ENCODE measurements at regions not wholly inside any gene's neighbourhood (a gene's known extent, or its start where the extent isn't known, plus 50 kb on each side); places are given as distances from the start of the nearest gene placed in this dataset.
A peak's percentile ranks its signal among the peaks of the same experiment; 100 is the strongest.
"Not testable (repeated sequence)": the region's sequence is repeated elsewhere in the genome, so short reads cannot be mapped to it uniquely, and the experiment has no call there.

DNA sequence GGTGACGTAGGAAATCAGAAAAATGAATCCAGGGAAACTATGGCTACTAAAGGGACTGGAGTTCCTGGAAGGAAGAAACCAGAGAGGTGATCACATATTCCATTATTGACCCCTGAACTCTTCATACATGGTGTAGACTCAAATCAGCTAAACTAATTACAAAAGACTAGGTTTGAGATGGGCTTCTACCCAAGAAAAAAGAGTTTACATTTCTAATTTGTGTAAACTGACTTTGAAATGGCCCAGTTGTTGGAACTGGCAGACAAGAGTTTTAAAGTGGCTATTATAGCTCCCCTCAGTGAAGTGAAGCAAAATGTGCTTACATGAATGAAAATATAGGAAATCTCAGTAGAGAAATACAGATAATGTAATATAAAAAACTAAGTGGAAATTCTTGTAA lies 1619.4 kb upstream of the SEL1L start:
- no peak for DNase-seq

GRCh38 chr14:83162361-83162929 lies 1628.8 kb upstream of the SEL1L start:
- DNase-seq: no peak

DNA sequence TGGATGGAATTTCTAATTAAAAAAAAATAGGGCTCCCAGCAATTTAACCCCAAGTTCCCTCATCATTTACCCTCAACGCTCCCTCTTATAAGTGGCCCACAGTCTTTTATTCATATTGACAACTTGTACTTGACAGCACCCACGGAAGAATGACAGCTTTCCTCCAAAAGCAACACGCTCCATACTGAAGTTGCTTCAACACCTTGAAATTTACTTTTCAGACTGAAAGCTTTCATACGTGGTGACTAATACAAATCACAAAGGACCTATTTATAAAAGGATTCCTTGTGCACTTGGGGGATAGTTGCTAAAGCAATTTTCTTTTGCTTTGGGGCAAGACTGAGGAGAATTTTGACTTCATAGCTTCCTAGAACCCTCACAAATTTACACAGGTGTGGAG lies 1629.4 kb upstream of the SEL1L start:
- no peak for DNase-seq

- peak; percentile 14 for DNase-seq
Observed at GRCh38 chr14:83164016-83164415, 1630.4 kb upstream of the SEL1L start.

GRCh38 chr14:83164591-83164990 lies 1630.9 kb upstream of the SEL1L start:
- DNase-seq: no peak

DNA sequence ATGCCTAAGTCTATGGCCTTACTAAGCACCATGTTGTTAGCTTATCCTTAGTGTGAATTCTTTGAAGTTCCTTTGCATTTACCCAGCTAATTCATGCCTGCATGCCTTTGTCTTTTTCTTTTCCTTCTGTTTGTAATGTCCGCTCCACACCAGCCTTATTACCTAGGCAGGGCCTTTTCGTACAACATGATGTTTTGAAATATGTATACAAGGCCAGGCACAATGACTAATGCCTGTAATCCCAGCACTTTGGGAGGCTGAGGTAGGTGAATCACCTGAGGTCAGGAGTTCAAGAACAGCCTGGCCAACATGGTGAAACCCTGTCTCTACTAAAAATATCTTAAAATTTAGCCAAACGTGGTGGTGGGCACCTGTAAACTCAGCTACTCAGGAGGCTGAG lies 1636.5 kb upstream of the SEL1L start:
- DNase-seq: no peak

DNA sequence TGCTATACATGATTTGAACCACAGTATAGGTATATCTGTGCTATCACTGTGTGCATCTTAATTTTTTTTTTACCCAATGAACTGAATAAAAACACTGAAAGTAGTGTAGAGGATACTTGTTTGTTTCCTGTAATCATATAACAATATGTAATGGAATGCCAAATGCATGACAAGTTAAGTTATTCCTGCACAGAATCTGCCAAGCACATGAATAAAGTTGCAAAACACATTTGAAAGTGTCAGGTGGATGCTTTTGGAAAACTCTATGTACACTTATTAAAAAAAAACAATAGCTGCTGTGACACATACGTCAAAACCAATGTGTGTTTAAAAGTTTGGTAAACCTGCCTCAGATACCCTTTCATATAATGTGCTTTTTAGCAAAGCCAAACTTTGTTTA lies 1638.1 kb upstream of the SEL1L start:
- no peak for DNase-seq

DNA sequence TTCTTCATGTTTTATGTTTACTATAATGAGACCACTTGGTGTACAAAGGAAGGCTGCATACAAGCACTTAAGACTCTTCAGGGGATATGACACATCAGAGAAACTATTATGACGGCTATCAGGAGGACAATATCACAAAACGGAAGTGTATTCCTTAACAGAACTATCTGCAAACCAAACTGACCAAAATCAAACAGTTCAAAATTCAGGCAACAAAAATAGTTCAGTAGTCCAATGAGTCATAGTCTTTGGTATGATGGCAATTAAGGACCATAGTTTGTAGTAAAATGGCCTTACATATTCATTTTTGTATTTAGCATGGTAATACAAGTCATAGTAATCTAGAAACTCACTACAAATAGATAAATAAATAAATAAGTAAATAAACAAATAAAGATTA lies 1638.7 kb upstream of the SEL1L start:
- DNase-seq: no peak

GRCh38 chr14:83173687-83174086 lies 1640.0 kb upstream of the SEL1L start:
- no peak for DNase-seq

- DNase-seq: no peak
Observed at GRCh38 chr14:83184531-83184930, 1650.9 kb upstream of the SEL1L start.

DNA sequence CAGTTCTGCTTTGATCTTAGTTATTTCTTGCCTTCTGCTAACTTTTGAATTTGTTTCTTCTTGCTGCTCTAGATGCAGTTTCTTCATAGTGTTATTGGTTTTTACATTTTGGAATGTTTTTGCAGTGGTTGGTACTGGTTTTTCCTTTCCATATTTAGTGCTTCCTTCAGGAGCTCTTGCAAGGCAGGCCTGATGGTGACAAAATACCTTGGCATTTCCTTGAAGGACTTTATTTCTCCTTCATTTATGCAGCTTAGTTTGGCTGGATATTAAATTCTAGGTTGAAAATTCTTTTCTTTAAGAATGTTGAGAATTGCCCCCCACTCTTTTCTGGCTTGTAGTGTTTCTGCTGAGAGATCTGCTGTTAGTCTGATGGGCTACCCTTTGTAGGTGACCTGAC lies 1654.7 kb upstream of the SEL1L start:
- not testable (repeated sequence) for DNase-seq

- no peak for DNase-seq
Observed at GRCh38 chr14:83196236-83196635, 1662.6 kb upstream of the SEL1L start.

- no peak for DNase-seq
Observed at GRCh38 chr14:83197271-83197670, 1663.6 kb upstream of the SEL1L start.

- DNase-seq: no peak
Observed at GRCh38 chr14:83207550-83207949, 1673.9 kb upstream of the SEL1L start.

DNA sequence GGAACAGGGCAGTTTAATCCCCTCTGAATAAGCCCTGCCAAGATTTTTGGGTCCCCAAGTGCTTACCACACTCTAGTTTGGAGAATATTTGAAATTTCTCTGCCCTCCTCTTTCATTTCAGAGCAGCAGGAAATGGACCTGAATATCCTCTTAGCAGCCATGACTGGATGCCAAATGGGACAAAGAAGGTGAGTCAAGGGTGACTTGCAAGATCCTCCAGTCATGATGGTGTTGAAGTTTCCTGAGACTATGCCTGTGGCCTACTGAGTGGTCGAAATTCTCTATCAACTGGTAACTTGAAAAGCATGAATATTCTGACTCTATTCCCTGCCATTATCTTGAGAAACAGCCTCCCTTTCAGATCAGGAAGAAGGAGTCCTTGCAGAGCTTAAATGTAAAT lies 1674.7 kb upstream of the SEL1L start:
- DNase-seq: no peak

DNA sequence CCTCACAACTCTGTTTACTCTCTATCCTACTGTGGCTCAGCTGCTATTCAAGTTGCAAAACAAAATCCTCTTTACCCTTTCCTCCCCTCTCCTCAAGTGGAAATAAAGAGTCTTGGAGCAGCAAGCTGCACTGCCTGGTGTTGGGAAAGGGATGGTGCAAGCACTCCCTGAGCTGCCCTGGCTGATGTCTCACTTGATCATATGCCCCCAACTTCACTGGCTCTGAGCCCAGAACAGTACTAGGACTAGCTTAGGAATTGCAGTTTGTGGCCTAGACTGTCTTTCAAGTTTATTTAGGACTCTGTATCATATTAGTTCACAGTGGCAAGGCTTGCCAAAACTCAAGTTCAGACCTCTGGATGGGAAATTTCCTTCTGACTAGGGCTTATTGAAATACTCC lies 1683.8 kb upstream of the SEL1L start:
- DNase-seq: no peak

DNA sequence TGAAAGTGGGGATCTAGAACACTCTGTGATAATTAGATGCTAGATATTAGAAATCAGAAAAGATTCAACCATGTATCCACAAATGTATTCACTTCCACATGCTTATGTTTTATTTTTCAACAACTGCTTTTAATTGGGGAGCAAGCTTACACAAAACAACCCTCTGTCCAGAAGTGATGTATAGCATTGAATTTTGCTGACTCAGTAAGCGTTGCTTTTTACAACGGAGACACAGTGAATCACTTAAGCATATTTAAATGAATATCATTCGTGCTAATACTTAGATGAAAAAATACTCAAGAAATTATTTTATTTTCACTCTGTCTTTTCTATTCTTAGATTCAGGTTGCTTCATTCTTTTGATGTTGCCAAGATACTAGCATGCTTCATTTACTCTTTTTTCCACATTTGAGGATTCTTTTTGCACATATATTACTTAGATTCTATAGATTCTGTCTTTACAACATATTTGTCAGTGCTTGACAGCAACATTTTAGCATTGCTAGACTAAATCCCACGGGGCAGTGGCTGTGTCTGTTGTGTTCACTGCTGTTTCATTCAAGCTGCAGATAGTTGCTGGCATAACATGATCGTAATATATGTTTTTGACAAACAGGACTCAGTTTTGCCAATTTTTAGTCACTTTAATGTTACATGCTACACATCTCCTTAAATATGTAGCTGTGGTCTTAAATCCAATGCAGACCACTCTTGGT lies 1714.4 kb upstream of the SEL1L start:
- no peak for DNase-seq

GRCh38 chr14:83251402-83251801 lies 1717.7 kb upstream of the SEL1L start:
- DNase-seq: no peak

DNA sequence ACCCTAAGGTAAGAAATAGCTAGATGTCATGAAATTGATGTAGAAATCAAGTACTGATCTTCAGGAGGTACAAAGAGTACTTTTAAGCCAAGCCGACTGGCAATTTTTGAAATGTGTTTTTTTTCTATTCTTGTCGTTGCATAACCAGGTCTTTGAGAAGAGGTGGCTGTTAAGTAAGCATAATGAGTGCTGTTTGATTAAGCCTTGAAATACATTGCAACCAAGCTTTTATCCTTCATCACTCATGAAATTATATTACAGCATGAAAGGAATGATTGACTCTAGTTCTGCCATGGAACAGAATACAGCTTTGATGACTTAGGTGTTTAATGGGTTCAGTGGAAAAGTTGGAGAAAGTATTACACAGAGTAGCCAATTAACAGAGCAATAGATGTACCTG lies 1720.2 kb upstream of the SEL1L start:
- DNase-seq: no peak

GRCh38 chr14:83255015-83255726 lies 1721.5 kb upstream of the SEL1L start:
- DNase-seq: no peak

DNA sequence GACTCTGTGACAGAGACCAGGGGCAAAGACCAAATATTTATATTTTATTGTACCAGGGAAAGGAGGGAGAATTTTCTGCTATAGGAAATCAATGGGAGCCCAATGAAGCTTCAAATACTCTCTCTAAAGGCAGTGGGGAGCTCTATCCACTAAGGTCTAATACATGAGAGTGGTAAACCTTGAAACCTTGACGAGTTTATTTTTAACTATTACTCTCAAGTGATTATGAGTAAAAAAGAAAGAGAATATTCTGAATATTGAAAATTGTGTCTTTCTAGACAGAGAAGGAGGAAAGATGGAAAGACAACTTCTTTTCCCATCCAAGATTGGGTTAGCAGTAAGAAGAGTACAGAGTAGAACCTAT lies 1722.1 kb upstream of the SEL1L start:
- DNase-seq: no peak

DNA sequence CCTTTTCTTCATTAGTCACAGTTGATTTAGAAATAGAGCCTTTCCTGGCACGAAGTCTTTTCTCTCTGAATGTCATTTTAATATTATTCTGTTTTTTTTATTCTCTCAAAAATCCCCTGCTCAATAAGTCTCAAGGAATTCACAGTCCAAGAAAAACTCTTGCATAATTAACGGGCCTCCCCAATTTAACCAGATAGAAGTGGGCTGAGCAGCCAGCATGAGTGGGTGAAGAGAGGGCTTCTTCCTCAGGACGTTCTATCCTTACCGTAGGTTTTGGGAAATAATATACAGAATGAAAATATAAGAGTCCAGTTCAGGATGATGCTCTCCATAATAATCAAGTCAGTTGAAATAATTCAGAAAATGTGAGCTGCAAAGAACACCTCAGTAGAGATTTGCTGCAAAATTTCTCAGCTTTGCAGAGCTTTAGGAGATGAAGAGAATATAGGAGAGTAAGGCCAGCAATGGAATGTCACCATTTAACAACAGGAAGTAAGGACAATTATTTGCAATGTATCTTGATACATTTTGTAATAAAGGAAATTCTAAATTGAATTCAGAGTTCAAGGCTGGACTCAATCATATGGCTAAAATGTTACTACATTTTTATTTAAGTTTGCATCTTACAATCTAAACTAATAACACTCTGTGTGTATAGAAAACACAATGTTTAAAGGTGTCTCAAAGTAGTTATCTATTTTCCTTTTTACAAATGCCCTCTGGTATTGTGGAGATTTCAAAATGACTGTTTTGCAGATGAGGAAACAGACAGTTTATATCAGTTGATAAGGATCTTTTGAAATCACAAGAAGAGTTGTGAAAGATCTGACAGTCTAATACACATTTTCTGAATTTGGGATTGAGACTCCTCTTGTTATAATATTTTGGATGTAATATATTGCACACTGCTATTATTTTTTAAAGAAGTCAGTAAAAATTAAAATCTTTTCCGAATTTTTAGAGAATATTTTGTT lies 1724.1 kb upstream of the SEL1L start:
- no peak for DNase-seq

- DNase-seq: no peak
Observed at GRCh38 chr14:83260751-83261150, 1727.1 kb upstream of the SEL1L start.
